OCI-LY3 (cell line): ENCODE measurements at regions not wholly inside any gene's neighbourhood (a gene's known extent, or its start where the extent isn't known, plus 50 kb on each side); places are given as distances from the start of the nearest gene placed in this dataset.

Experiments
- EZH2phosphoT487 ChIP-seq: fragments of 200-600 bp; shearing (Covaris generic); IDR thresholded peaks from 2 replicates; pipeline ENCODE4 v1.6.1; 2018; ENCODE audit warnings: antibody characterized with exemption, mixed run types, low read depth
- TF ChIP-seq, protein P1 (sequence below): fragments of 200-600, 300-600 bp; sonication (generic); IDR thresholded peaks from 2 replicates; pipeline ENCODE4 v1.5.1; 2014; ENCODE audit warnings: antibody characterized with exemption, low read length, low read depth

GRCh38 chr13:50422181-50423148, 407.2 kb downstream of the KCNRG start:
- TF ChIP-seq, protein P1, sequence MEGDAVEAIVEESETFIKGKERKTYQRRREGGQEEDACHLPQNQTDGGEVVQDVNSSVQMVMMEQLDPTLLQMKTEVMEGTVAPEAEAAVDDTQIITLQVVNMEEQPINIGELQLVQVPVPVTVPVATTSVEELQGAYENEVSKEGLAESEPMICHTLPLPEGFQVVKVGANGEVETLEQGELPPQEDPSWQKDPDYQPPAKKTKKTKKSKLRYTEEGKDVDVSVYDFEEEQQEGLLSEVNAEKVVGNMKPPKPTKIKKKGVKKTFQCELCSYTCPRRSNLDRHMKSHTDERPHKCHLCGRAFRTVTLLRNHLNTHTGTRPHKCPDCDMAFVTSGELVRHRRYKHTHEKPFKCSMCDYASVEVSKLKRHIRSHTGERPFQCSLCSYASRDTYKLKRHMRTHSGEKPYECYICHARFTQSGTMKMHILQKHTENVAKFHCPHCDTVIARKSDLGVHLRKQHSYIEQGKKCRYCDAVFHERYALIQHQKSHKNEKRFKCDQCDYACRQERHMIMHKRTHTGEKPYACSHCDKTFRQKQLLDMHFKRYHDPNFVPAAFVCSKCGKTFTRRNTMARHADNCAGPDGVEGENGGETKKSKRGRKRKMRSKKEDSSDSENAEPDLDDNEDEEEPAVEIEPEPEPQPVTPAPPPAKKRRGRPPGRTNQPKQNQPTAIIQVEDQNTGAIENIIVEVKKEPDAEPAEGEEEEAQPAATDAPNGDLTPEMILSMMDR, result no peak
- TF ChIP-seq EZH2phosphoT487, result no peak
